ENCODE measurements at regions not wholly inside any gene's neighbourhood (a gene's known extent, or its start where the extent isn't known, plus 50 kb on each side); places are given as distances from the start of the nearest gene placed in this dataset.

- H3K4me3 ChIP-seq: no peak overlapping the region
- 95 to 100% (median 96%) methylated on average over 4 of the region's 4 CpGs for WGBS, 4 donors
- no peak for DNase-seq
These were observed 187.2 kb upstream of the SPRY1 start for GRCh38 chr4:123209436-123209835.

GRCh38 chr4:123215536-123215935 lies 181.1 kb upstream of the SPRY1 start:
- Histone ChIP-seq H3K36me3 (replicated peaks in 1 of 2) (no peaks in the 10 kb centered on the region), H3K4me3 (no peak overlapping the region), H3K27me3 (no peaks in the 10 kb centered on the region), H3K27ac (no peak overlapping the region), H3K4me1 (replicated peaks in 1 of 2) (no peaks in the 10 kb centered on the region), H3K9me3 (replicated peaks in 1 of 3) (no peaks in the 10 kb centered on the region)
- intact Hi-C loops (cut with DNase I): no loop called here
- no peak for DNase-seq
- no peak for TF ChIP-seq POLR2A (IDR thresholded peaks at IDR 0.05)
- TF ChIP-seq, protein P1, sequence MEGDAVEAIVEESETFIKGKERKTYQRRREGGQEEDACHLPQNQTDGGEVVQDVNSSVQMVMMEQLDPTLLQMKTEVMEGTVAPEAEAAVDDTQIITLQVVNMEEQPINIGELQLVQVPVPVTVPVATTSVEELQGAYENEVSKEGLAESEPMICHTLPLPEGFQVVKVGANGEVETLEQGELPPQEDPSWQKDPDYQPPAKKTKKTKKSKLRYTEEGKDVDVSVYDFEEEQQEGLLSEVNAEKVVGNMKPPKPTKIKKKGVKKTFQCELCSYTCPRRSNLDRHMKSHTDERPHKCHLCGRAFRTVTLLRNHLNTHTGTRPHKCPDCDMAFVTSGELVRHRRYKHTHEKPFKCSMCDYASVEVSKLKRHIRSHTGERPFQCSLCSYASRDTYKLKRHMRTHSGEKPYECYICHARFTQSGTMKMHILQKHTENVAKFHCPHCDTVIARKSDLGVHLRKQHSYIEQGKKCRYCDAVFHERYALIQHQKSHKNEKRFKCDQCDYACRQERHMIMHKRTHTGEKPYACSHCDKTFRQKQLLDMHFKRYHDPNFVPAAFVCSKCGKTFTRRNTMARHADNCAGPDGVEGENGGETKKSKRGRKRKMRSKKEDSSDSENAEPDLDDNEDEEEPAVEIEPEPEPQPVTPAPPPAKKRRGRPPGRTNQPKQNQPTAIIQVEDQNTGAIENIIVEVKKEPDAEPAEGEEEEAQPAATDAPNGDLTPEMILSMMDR (IDR thresholded peaks at IDR 0.05): no peak
- WGBS, 4 donors: 84 to 95% (median 88%) methylated on average over 1 of the region's 1 CpG

More at GRCh38 chr4:123209436-123209835, 187.2 kb upstream of the SPRY1 start:
- Histone ChIP-seq H3K9me3 (replicated peaks in 1 of 3) (no peaks in the 10 kb centered on the region), H3K36me3 (replicated peaks in 1 of 2) (no peaks in the 10 kb centered on the region), H3K4me1 (replicated peaks in 1 of 2) (no peaks in the 10 kb centered on the region), H3K27me3 (no peaks in the 10 kb centered on the region), H3K27ac (no peak overlapping the region)
- intact Hi-C loops (cut with DNase I): no loop called here
- no peak for TF ChIP-seq POLR2A (IDR thresholded peaks at IDR 0.05)
- TF ChIP-seq, protein P1 (IDR thresholded peaks at IDR 0.05): no peak

- H3K27me3 ChIP-seq: no peaks in the 10 kb centered on the region
- 26 to 33% (median 28%) methylated on average over 1 of the region's 1 CpG for WGBS, 4 donors
- no peak for DNase-seq
- H3K9me3 ChIP-seq (replicated peaks in 1 of 3): no peaks in the 10 kb centered on the region
- H3K4me3 ChIP-seq: no peak overlapping the region
- intact Hi-C loops (cut with DNase I): no loop called here
- no peaks in the 10 kb centered on the region for H3K36me3 ChIP-seq (replicated peaks in 1 of 2)
- H3K4me1 ChIP-seq (replicated peaks in 1 of 2): no peaks in the 10 kb centered on the region
- TF ChIP-seq POLR2A (IDR thresholded peaks at IDR 0.05): no peak
- TF ChIP-seq, protein P1 (IDR thresholded peaks at IDR 0.05): no peak
- no peak overlapping the region for H3K27ac ChIP-seq
These were observed 180.1 kb upstream of the SPRY1 start for GRCh38 chr4:123216543-123216942.

DNA sequence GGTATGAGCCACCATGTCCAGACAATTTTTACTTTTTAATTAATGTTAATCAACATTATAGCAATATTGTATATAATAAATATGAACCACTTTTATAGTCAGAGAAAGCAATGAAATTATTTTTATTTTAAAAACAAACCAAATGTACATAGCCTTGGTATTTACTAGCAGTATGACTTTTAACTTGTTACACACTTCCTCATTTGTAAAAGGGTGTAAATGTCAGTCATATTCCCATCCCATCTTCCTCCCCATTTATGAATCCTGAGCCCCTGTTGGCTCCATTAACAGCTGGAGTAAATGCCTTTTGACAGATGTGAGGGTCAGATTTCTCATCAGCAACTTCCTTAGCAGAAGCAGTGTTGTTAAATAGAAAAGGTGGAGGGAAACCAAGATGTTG lies 179.6 kb upstream of the SPRY1 start:
- no peak overlapping the region for H3K27ac ChIP-seq
- H3K36me3 ChIP-seq (replicated peaks in 1 of 2): no peaks in the 10 kb centered on the region
- DNase-seq: no peak
- no peak overlapping the region for H3K4me3 ChIP-seq
- H3K27me3 ChIP-seq: no peaks in the 10 kb centered on the region
- H3K9me3 ChIP-seq (replicated peaks in 1 of 3): no peaks in the 10 kb centered on the region
- intact Hi-C loops (cut with DNase I): no loop called here
- H3K4me1 ChIP-seq (replicated peaks in 1 of 2): no peaks in the 10 kb centered on the region
- TF ChIP-seq, protein P1 (IDR thresholded peaks at IDR 0.05): no peak
- TF ChIP-seq POLR2A (IDR thresholded peaks at IDR 0.05): no peak

All from adrenal gland (tissue), 9 donors.